ENCODE measurements at regions not wholly inside any gene's neighbourhood (a gene's known extent, or its start where the extent isn't known, plus 50 kb on each side); places are given as distances from the start of the nearest gene placed in this dataset.

DNA sequence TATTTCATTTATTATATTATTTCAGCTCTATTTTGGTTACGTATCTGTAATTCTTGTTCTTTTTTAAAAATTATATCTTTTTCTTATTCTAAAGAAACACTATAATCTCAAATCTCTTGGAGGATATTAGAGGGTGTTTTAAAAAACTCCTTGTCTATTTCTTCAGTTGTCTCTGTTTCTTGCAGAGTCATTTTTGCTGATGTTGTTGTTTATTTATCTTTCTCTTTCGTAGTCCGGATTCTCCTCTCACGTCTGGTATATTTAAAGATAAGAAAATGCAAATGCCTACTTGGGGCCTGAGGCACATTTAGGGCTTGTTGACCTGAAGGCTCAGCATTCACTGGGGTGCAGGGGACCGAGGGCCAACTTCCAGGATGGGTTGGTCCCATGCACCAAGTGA, 181.2 kb upstream of the CTBP2 start:
- TF ChIP-seq, protein P1, sequence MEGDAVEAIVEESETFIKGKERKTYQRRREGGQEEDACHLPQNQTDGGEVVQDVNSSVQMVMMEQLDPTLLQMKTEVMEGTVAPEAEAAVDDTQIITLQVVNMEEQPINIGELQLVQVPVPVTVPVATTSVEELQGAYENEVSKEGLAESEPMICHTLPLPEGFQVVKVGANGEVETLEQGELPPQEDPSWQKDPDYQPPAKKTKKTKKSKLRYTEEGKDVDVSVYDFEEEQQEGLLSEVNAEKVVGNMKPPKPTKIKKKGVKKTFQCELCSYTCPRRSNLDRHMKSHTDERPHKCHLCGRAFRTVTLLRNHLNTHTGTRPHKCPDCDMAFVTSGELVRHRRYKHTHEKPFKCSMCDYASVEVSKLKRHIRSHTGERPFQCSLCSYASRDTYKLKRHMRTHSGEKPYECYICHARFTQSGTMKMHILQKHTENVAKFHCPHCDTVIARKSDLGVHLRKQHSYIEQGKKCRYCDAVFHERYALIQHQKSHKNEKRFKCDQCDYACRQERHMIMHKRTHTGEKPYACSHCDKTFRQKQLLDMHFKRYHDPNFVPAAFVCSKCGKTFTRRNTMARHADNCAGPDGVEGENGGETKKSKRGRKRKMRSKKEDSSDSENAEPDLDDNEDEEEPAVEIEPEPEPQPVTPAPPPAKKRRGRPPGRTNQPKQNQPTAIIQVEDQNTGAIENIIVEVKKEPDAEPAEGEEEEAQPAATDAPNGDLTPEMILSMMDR (conservative IDR thresholded peaks at IDR 0.05): no peak
- TF ChIP-seq EZH2 (IDR thresholded peaks at IDR 0.05; ENCODE audit: low read depth): no peak
